Fibroblast of skin of left biceps (primary cell): ENCODE measurements at regions not wholly inside any gene's neighbourhood (a gene's known extent, or its start where the extent isn't known, plus 50 kb on each side); places are given as distances from the start of the nearest gene placed in this dataset.
A peak's percentile ranks its signal among the peaks of the same experiment; 100 is the strongest.

Experiments
- DNase-seq, 2 experiments: peaks; one replicate each; pipeline ENCODE4 v3.0.0-alpha.2; 2013; ENCODE audit warnings: low read depth in 2 of 2

DNA sequence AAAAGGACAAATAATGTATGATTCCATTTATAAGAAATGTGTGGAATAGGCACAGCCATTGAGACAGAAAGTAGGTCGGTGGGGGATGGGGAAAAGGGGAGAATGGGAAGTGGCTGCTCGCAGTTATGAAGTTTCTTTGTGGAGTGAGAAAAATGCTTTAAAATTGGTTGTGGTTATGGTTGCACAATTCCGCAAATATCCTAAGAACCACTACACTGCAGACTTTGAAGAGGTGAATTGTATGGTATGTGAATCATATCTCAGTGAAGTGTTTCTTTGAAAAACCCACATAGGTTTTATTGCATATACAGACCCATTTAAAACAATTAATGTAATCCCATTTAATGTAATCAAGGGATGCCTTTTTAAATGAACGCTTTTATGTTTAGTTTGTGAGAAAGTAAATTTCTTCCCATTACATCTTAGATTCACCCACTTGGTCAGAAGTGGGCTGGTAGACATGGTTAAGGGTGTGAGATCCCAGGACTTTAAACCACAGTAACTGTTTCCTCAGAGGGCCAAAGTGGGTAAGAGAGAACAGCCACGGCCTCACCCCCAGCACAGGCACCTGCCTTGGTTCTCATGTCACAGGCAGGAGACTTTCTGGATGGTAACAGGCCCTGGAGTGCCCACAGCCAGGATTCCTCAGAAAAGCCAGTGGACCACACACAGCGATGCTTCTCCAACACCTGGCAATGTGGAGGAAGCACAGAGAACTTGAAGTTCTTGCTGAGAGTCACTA is 119.3 kb upstream of the GJB6 start:
- peak; percentile 90 to 92 for DNase-seq

DNA sequence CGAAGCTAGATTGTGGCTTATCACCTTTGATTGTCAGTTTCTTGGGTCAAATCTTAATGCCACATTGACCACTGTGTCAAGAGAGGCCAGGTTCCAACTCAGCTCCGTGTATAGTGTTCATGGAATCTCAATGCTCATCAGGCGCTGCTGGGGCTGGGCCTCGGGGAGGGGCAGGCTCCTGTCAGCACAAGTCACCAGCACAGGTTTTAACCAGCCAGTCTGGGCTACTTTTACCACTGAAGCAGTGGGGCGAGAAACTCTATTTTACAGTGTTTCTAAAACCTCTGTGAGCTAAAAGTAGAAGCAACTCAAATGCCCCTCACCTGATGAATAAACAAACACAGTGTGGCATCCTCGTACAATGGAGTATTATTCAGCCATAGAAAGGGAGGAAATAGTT is 118.7 kb upstream of the GJB6 start:
- no peak for DNase-seq

DNA sequence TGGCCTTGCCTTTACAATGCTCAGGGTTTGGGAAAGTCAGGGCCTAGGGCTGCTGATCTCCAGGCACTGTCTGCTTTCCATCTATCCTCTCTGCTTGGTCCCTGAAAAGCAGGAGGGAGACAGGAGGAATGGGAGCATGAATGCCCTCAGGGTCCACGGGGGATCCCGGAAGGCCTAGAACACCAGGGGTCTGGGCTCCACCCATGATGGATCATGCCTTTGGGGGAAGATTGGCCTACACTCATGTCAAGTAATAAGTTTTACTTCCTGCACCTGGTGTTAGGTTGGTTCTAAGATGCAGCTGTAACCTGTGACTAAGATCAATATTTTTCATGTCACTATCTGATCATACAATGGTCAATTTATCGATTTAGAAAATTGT is 118.3 kb upstream of the GJB6 start:
- DNase-seq: no peak

DNA sequence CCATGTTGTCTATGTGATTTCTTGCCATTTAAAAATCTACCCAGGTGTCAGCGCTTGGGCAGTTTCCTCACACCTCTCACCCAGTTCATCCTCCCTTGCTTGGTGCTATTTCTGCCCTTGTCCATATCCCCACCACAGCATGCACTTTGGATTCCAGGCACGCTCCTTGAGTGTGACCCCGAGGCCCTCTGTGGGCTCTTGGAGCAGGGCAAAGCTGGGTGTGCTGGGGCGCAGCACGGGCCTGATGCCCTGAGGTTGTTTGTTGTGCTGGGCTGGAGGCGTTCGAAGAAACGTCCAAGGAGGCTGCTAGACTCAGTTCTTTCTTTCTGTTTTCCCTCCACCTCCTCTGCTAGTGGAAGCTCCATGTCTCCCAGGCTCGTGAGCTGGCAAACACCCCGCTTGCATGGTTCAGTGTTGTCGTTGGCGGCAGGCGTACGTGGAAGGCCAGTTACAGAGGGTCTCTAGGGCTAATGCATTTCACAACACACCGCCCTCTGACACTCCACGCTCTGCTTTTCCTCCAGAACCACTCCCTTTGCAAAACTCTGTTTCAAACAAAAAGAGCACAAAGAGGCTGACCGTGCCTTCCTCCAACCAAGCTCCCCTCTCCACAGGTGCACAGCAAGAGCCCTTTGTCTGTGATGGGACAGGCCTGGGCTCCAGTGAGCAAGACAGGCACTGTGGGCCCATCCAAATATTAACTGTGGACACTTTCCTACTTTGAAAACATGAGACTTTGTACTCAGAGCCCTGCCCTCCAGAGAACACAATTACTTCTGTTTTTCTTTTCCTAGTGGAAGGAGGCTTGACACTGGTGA is 117.7 kb upstream of the GJB6 start:
- no peak for DNase-seq

DNA sequence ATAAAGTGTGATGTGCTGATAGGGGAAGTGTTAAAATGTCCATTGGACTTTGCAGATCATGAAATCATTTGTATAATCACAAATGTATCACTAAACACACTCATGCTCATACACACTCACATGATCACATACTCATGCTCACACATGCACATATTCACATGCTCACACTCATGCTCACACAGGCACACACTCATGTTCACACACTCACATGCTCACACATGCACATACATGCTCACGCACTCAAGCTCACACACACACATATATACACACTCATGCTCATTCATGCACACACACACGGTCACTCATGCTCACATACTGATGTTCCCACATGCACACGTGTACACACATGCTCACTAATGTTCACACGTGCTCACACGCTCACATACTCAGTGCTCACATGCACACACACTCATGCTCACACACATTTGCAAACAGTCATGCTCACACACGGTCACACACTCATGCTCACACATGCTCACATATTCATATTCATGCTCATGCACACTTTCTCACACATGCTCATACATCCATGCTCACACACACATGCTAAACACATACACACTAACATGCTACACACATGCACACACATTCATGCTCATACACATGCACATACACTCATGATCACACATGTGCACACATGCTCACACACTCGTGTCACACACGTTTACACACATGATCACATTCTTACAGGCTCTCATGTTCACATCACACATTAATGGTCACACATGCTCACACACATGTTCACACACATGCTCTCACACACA is 116.7 kb upstream of the GJB6 start:
- DNase-seq: no peak

DNA sequence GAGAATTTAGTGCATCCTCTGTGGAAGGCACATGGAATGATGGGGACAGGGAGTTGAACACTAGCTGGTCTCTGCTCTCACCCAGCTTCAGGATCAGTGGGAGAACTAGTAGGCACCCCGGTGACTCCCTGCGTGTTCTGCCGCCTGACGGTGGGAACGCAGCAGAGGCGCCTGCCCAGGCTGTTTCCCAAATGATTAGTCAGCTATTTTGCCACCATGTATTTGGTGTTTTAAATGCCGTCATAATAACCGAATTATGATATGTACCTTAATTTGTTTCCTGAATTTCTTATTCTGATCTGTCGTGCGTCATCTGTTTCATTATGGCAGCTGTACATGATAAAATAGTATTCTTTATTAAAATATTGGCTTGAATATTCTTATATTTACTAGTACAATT is 115.9 kb upstream of the GJB6 start:
- DNase-seq: no peak

DNA sequence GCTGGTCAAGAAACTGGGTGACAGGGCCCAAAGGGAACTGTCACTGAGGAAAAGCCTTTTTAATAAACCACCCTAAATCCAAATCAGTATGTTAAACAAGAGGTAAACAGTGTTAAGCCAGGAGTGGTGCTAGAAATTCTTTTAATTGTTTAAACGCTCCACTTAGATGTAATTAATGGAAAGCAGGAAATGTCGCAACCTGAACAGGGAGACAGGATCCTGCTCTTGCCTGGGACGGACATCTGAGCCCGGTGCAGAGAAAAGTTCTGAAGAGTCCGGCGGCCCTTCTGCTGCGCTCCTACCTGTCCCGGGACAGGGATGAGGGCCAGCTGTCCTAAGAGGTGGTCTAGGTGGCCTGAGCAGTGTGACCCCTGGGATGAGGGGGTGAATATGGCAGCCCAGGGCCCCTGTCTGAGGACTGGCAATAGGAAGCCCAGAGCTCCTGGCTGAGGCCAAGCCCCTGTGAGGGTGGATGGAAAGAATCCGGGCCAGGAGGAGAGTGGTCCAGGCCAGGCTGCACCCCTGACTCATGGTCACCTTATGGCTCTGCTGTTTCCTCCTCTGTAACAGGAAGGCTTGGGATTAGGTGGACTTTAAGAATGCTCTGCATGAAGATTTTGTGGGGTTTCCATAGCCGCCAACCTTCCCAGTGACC is 112.8 kb upstream of the GJB6 start:
- DNase-seq: no peak

DNA sequence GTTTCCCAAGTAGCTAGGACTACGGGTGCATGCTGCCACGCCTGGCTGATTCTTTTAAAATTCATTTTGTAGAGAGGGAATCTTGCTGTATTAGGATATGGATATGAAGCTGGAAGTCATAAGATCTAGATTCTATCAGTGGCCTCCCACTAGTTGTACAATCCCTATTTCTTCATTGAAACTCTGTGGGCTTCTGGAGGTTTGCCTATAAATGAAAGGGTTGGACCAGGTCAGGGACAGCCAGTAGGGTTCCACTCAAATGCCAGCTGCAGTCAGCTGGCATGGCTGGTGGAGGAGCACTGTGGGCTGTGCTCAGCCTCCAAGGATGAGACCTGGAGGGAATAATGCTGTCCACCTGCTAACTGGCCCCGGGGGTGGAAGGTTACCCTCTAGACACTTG is 110.2 kb upstream of the GJB6 start:
- no peak for DNase-seq

DNA sequence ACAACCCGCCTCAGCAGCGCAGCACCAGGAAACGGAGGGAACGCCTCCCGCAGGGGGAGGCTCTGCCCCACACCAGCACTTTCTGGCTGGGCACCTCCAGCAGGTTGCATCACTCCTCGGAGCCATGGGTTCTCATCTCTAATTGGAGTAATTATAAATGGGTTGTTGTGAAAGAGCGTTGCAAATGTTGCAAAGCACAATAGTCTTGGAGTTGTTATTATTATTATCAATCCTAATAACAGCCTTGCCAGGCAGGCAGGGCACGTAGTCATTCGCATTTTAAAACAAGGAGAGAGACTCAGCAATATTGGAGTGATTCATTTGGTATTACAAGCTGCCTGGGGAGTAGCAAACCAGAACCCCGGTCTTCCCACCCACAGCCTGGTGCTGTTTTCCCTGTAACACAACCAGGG is 108.6 kb upstream of the GJB6 start:
- DNase-seq: no peak

DNA sequence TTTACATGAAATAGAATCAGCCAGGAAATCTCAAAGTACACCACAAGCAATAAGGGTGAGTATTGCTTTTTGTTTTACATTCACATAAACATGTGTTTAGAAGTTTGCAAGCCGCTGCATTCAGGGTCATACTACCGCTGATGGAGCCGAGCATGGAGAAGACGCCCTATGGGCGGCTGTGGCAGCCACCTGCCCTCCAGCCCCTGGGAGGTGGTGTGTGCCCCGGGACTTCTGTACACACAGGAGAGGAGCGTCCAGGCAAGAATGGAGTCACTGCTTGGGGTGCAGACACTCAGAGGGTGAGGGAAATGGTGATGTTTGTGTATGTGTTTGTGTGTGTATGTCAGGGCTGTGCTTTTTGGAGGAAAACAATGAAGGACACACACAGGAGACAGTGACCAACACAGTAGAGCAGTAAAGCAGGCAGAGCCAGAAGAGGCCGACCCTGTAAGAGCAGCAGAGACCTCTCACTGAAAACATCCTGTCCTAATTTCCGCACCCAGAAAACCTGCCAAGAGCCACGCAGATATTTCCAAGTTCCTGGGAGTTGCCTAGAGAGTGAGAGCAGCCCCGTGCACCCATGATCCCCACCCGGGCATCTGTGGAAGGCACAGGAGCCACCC is 108.1 kb upstream of the GJB6 start:
- DNase-seq: no peak

DNA sequence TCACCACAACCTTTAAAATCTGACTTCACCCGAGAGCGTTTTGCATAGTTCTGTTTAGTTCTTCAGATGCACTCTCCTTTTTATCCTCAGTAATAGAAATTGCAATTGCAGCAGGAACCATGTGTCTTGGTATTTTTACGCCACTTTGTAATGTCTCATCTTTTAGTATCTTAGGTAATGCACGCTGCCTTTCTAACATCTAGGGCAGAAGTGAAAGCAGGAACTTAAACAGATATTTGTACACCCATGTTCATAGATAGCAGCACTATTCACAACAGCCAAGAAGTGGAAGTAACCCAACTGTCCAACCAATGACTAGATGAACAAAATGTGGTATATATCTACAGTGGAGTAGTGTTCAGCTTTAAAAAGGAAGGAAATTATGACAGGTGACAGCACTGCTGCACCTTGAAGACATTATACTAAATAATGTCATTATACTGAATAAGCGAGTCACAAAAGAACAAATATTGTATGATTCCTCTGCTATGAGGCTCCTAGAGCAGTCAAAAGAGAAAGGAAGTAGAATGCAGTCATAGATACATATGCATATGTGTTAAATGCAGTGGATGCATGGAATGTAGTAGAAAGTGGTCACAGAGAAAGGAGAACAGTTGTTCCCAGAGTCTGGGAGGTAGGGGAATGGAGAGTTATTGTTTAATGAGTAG is 105.9 kb upstream of the GJB6 start:
- no peak for DNase-seq

DNA sequence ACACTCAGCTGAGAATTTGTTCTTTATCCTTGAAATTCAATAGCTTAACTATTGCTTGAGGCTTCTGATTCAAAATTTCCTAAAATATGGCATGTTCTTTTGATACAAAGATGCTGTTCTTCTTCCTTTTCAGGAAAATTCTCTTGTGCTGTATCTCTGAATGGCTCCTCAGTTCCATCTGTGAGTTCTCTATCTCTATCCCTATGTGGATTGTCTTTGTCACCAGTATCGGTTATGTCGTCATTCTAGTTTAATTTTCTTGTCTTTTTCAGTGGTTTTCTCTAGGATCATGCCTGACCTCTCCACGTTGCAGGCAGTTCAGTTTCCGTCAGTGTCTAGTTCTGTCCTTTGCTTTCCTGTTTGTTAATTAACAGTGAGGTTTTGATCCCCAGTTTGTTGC is 104.6 kb upstream of the GJB6 start:
- DNase-seq: no peak

DNA sequence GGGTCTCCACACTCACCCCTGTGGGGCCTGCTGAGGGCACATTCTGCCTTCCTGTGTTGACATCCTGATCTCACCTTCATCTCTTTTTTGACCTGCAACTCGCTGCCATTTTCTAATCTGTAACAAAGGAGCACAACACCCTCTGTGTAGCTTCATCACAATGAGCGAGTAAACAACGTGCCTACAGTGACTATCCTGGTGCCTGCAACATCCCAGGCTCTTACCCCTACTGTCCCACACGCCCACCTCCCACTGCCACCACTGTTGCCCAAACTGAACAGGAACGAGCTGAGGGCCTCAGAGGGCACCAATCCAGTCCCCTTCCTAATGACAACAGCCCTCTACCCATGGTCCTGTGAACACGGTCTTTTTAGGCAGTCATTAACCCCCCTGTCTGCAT is 102.2 kb upstream of the GJB6 start:
- DNase-seq: no peak

DNA sequence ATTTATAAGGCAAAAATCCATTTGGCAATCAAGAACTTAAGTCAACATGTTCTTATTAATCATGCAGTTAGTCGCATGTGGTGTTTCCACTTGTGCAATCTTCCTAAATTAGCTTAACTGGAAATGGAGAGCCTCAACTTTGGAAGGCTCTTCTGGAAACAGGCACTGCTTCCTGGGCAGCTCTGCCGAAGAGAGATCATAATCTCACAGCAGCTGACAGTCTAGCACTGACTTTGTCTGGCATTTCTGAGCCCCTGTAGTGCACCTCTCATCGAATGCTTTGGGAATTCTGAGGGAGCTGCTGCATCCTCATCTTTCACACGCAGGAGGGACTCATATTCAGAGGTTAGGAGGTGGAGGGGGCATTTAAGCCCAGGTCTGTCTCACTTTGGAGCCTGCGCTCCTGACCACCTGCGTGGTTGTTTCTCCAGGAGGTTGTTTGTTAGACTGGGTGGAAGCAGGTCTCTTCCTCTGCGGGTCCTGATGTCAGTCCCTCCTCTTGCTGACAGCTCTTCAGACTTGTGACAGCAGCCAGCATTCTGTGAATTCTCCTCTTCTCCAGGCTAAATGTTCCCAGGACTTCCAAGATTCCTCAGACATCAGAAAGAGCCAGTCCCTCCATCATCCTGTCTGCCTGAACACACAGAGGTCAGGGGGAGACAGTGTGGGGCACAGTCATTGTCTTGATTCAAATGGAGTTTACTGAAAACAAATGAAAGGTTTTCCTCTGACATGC is 100.4 kb upstream of the GJB6 start:
- peak; percentile 24 to 29 for DNase-seq

DNA sequence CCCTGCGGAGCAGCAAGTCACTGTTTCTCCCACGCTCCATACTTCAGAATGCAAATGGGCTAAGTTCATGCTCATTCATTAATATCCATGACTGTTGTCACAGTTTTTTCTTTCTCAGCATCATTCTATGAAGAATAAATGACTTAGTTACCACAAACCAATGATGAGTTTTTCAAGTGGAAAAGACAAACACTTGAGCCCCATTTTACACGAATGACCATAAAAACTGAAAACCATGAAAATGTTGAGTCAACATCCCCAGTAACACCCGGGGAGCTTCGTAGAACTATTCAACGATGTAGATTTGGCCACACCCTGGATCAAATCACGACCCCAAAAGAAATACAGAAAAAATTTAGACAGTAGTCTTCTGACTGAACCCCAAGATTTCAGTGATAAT is 99.8 kb upstream of the GJB6 start:
- DNase-seq: no peak

DNA sequence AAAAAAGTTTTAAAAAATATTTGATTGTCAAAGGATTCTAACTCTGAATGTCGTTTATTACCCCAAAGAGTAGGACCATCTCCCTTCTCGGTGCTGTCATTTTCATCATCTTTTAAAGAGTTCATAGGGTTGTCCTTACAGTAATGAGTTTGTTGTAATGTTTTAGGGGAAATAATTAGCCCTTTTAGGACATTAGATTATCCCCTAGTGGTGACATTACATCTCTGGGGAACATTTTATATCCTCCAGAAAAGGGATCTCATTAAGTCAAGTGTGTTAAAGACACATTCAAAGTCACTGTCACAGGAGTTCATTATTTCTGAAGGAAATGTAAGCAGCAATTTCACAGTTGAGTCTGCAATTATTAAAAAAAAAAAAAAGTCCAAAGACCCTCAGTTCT is 99.3 kb upstream of the GJB6 start:
- DNase-seq: no peak

DNA sequence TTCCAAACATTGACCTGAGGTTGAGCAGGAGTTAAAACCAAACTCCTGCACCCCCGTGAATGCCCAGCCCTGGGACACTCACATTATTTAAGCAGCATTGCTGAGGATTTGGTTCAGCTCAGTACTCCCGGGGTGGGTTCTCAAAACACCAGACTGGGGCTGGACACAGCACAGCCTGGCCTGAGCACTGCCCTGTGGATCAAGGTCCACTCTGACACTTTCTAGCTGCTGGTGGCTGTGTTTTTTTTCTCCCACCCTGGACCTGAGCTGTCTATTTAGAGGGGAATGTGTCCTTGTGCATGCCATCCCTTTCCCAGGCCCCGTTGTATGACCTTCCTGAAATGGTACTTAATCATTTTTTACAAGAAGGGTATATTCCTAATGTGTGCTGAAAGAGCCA is 94.7 kb upstream of the GJB6 start:
- DNase-seq: no peak

DNA sequence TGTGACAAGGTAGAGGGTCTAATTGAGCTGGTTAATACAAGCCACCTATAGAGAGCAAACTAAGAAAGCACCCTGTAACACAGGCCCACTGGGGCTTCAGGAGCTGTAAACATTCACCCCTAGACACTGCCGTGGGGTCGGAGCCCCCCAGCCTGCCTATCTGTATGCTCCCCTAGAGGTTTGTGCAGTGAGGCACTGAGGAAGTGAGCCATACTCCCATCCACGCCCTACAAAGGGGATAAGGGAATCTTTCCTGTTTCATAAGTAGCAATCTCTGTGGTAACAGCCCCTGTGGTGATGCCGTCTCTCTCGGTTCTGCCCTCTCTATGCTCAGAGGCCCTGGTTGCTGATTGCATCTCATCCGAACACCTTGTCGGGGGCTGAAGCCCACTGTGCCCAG is 94.2 kb upstream of the GJB6 start:
- no peak for DNase-seq

DNA sequence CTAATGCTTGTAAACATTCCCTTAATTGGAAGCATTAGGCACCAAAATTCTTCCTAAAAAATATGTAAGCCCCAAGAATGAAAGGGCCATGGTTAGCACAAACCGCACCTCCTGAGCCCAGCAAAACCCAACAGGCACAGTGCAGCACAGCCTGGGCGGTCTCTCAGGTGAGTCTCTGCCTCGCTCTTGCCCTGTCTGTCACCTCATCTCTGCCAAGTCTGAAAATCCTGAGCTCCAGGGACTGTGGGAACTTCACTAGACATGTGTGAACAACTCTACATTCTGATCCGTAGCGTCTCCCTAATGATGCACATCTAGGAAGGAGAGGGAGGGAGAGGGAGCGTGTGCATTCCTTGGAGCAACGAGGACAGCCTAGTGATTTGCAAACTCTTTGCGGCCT is 88.8 kb upstream of the GJB6 start:
- DNase-seq: no peak

DNA sequence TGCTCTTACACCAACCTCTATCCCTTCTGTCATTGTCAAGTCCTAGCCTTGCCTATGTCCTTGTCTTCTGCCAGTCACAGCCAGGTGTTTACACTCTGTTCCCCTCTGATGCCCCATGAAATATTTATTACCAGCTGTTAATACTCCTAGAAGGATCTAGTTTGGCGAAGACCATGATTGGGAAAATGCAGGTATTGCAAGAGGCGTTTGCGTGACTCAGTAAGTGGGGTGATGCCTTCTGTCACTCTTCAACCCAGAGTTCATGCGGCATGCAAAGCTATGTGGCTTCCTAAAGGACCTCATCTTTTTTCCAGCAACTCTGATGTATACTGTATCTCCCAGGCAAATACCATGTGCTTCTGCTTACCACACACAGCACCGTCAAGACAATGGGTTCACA is 81.8 kb upstream of the GJB6 start:
- DNase-seq: no peak

DNA sequence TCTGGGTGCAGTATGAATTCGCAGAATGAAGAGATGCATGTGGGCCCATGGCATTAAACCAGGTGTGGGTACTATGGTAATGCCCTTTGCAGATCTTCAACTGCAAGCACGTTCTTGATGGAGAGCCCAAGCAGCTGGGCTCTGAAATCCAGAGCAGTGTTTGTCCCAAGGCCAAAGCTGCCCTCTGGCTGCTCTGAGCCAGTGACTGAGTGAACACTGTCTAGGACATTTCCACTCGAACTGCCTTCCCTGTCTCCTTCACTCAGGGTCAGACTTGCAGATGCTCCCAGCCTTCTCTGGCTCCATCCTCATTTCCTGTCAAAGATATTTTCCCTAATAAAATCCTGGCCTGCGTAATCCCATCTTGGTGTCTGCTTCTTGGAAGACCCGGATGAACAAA is 80.2 kb upstream of the GJB6 start:
- DNase-seq: no peak
